ENCODE measurements at regions not wholly inside any gene's neighbourhood (a gene's known extent, or its start where the extent isn't known, plus 50 kb on each side); places are given as distances from the start of the nearest gene placed in this dataset.

DNA sequence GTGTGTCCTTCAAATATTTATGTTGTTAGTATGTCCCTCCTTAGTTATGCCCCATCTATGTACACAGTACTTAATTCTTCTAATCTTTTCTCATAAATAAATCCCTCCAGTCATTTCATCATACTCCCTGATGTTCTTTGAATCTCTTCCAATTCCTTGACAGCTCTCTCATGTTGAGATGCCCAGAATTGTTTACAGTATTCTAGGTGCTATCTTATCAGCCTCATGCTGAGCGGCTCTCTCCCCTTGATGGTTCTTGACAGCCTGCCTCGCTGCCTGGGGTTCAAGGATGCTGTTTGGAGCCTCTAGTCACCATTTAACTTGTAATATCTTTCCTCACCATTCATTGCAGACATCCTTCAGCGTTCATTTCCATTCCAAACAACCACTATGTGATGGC lies 799.2 kb downstream of the BRINP1 start:
- TF ChIP-seq, protein P1, sequence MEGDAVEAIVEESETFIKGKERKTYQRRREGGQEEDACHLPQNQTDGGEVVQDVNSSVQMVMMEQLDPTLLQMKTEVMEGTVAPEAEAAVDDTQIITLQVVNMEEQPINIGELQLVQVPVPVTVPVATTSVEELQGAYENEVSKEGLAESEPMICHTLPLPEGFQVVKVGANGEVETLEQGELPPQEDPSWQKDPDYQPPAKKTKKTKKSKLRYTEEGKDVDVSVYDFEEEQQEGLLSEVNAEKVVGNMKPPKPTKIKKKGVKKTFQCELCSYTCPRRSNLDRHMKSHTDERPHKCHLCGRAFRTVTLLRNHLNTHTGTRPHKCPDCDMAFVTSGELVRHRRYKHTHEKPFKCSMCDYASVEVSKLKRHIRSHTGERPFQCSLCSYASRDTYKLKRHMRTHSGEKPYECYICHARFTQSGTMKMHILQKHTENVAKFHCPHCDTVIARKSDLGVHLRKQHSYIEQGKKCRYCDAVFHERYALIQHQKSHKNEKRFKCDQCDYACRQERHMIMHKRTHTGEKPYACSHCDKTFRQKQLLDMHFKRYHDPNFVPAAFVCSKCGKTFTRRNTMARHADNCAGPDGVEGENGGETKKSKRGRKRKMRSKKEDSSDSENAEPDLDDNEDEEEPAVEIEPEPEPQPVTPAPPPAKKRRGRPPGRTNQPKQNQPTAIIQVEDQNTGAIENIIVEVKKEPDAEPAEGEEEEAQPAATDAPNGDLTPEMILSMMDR (optimal IDR thresholded peaks at IDR 0.05 in 1 of 3, IDR thresholded peaks at IDR 0.05 in 1 of 3, conservative IDR thresholded peaks at IDR 0.05 in 1 of 3; ENCODE audit: extremely low read depth in 1 of 3, insufficient read depth in 2 of 3, low read length in 3 of 3): no peak
- TF ChIP-seq EZH2 (IDR thresholded peaks at IDR 0.05; ENCODE audit: low read length): no peak
